Breast epithelium (tissue), 4 donors: ENCODE measurements at regions not wholly inside any gene's neighbourhood (a gene's known extent, or its start where the extent isn't known, plus 50 kb on each side); places are given as distances from the start of the nearest gene placed in this dataset.
A peak's percentile ranks its signal among the peaks of the same experiment; 100 is the strongest.

Experiments used
- DNase-seq, 2 donors: peaks; one replicate each; pipeline ENCODE4 v3.0.0-alpha.2; 2019; ENCODE audit warnings: low spot score in 2 of 2
- H3K27ac ChIP-seq, 2 donors: fragments of 200-600 bp; sonication (generic) in 1 of 2; one replicate each; pipeline ENCODE4 v1.5.1; 2016 to 2019; ENCODE audit warnings: mild to moderate bottlenecking in 1 of 2
- H3K27me3 ChIP-seq, 2 donors: fragments of 200-600 bp; sonication (generic) in 1 of 2; one replicate each; pipeline versions ENCODE4 v1.5.1 to v1.6.0; 2017 to 2019; ENCODE audit warnings: control low read depth in 1 of 2, mild to moderate bottlenecking in 1 of 2
- H3K36me3 ChIP-seq: fragments of 200-600 bp; one replicate; pipeline ENCODE4 v1.5.1; 2019
- H3K4me1 ChIP-seq, 2 donors: fragments of 200-600 bp; sonication (generic); one replicate each; pipeline ENCODE4 v1.5.1; 2016 to 2019; ENCODE audit warnings: control low read depth in 1 of 2
- H3K4me3 ChIP-seq, 3 donors: fragments of 200-600 bp; sonication (generic); 1 replicate in 2 of 3; 2 replicates in 1 of 3; pipeline ENCODE4 v1.5.1; 2016 to 2019; ENCODE audit warnings: mild to moderate bottlenecking in 3 of 3, moderate library complexity in 2 of 3
- H3K9me3 ChIP-seq, 2 donors: fragments of 200-600 bp; sonication (generic) in 1 of 2; one replicate each; pipeline ENCODE4 v1.5.1; 2016 to 2019; ENCODE audit warnings: control low read depth in 1 of 2
- CTCF ChIP-seq, 3 donors: fragments of 450-650 bp; IDR thresholded peaks; one replicate each; pipeline ENCODE4 v1.5.1; 2016 to 2017; ENCODE audit warnings: antibody characterized with exemption in 3 of 3, mild to moderate bottlenecking in 3 of 3, moderate library complexity in 3 of 3
- POLR2A ChIP-seq: fragments of 450-650 bp; IDR thresholded peaks from one replicate; pipeline ENCODE4 v1.6.1; 2016; ENCODE audit warnings: antibody characterized with exemption, mild to moderate bottlenecking, moderate library complexity
- POLR2AphosphoS5 ChIP-seq, 3 donors: sonication (generic); formaldehyde crosslinking; IDR thresholded peaks; one replicate each; pipeline ENCODE4 v1.6.1; 2017; ENCODE audit warnings: antibody characterized with exemption in 3 of 3
- intact Hi-C: fragments of 100-400 bp; cut with DNase I; formaldehyde crosslinking; loops from one replicate; pipeline ENCODE4 v1.15.1; 2023; ENCODE audit warnings: low total_unique reads

DNA sequence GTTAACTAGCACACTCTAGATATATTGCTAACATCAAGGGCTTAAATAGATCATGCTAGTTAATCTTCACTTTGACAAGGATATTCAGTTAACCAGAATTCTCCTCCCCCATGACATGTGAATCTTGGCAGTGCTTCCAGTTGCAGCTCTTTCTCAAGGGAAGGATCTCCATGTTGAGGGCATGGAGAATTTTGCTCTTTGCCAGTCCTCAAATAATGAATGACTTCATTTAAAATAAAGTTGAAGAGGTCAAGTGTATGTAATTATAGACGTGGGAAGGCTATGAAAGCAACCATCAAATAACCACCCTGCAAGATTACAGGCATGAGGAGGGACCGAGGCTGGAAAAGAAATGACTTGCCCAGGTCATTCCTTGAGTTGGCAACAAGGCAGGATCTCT lies 87.3 kb upstream of the CPEB2 start:
- intact Hi-C loops: no loop called here
- no peak overlapping the region for H3K27ac ChIP-seq
- H3K4me3 ChIP-seq: no peak overlapping the region
- no peaks in the 10 kb centered on the region for H3K36me3 ChIP-seq
- no peaks in the 10 kb centered on the region for H3K9me3 ChIP-seq
- H3K4me1 ChIP-seq: no peaks in the 10 kb centered on the region
- TF ChIP-seq POLR2AphosphoS5 (IDR thresholded peaks at IDR 0.05): no peak
- no peak for TF ChIP-seq CTCF (IDR thresholded peaks at IDR 0.05)
- TF ChIP-seq POLR2A: no peak
- no peak for DNase-seq
- no peaks in the 10 kb centered on the region for H3K27me3 ChIP-seq

- Histone ChIP-seq H3K36me3 (no peaks in the 10 kb centered on the region), H3K4me3 (no peak overlapping the region), H3K27me3 (no peaks in the 10 kb centered on the region), H3K27ac (peak overlapping the region; percentile 56 to 74), H3K9me3 (no peaks in the 10 kb centered on the region), H3K4me1 (no peaks in the 10 kb centered on the region)
- intact Hi-C loops: loop anchor here (2.0 kb wide), 1 partner anchor 76 kb away; no protein-coding TSS in a partner anchor
- DNase-seq: no peak
- no peak for TF ChIP-seq POLR2A
- TF ChIP-seq POLR2AphosphoS5 (IDR thresholded peaks at IDR 0.05): no peak
- no peak for TF ChIP-seq CTCF (IDR thresholded peaks at IDR 0.05)
These were observed 85.6 kb upstream of the CPEB2 start for GRCh38 chr4:14916554-14917297.

DNA sequence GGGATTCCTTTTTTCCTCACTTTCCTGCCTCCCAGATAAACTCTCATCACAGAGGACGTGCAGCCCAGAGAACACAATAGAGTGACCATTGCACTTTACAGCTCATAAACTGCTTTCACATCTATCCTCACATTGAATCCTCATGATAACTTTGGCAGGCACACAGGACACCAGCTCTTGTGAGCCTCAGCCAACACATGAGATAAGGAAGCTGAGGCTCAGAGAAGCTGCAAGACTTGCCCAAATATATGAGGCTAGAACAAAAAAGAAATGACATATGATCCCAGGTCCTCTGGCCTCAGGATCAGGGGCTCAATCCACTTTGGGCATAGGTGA lies 85.0 kb upstream of the CPEB2 start:
- Histone ChIP-seq H3K4me1 (no peaks in the 10 kb centered on the region), H3K27ac (peak overlapping the region; percentile 56 to 74), H3K27me3 (no peaks in the 10 kb centered on the region), H3K9me3 (no peaks in the 10 kb centered on the region), H3K36me3 (no peaks in the 10 kb centered on the region), H3K4me3 (no peak overlapping the region)
- DNase-seq: no peak
- intact Hi-C loops: loop anchor here (2.0 kb wide), 1 partner anchor 76 kb away; no protein-coding TSS in a partner anchor
- TF ChIP-seq CTCF (IDR thresholded peaks at IDR 0.05): no peak
- no peak for TF ChIP-seq POLR2A
- no peak for TF ChIP-seq POLR2AphosphoS5 (IDR thresholded peaks at IDR 0.05)

- Histone ChIP-seq H3K27ac (no peak overlapping the region), H3K27me3 (no peaks in the 10 kb centered on the region), H3K36me3 (no peaks in the 10 kb centered on the region), H3K9me3 (no peaks in the 10 kb centered on the region), H3K4me1 (no peaks in the 10 kb centered on the region), H3K4me3 (no peak overlapping the region)
- intact Hi-C loops: no loop called here
- no peak for DNase-seq
- TF ChIP-seq CTCF (IDR thresholded peaks at IDR 0.05) (no peak), POLR2AphosphoS5 (IDR thresholded peaks at IDR 0.05) (no peak), POLR2A (no peak)
These were observed 83.9 kb upstream of the CPEB2 start for GRCh38 chr4:14918336-14918735.

DNA sequence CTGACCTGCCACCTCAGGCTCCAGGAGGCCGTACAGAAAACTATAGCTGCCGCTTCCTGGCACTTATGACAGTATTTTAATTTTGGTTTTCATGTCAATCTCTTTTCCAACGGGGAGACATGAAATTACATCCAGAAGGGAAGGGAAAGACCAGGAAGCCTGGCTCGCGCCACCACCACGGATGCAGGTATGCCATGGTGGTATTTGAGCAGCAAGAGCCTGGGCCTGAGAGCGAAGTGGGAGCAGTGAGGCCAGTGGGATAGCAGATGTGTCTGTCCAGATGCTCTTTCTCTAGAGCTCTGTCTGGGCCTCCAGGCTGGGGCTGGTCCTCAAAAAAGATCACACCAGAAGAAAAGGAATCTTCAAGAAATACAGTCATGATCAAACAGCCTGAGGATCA lies 82.5 kb upstream of the CPEB2 start:
- DNase-seq: no peak
- H3K4me1 ChIP-seq: no peaks in the 10 kb centered on the region
- H3K27ac ChIP-seq: no peak overlapping the region
- no peak for TF ChIP-seq POLR2A
- TF ChIP-seq CTCF (IDR thresholded peaks at IDR 0.05): no peak
- TF ChIP-seq POLR2AphosphoS5 (IDR thresholded peaks at IDR 0.05): no peak
- H3K36me3 ChIP-seq: no peaks in the 10 kb centered on the region
- no peaks in the 10 kb centered on the region for H3K27me3 ChIP-seq
- intact Hi-C loops: no loop called here
- H3K9me3 ChIP-seq: no peaks in the 10 kb centered on the region
- no peak overlapping the region for H3K4me3 ChIP-seq
